Amygdala (tissue), 56 donors: ENCODE measurements at regions not wholly inside any gene's neighbourhood (a gene's known extent, or its start where the extent isn't known, plus 50 kb on each side); places are given as distances from the start of the nearest gene placed in this dataset.
"Not testable (repeated sequence)": the region's sequence is repeated elsewhere in the genome, so short reads cannot be mapped to it uniquely, and the experiment has no call there.

Experiments
- DNase-seq, 56 donors: peaks; one replicate each; lab custom pipeline; 2025; lab: John Stamatoyannopoulos, UW

- DNase-seq, result no peak
Observed at GRCh38 chr3:24683090-24683489, 188.4 kb upstream of the THRB start.

- peak in 8 of 56 donors; percentile 0 to 33 (median 11) for DNase-seq
Observed at GRCh38 chr3:24683633-24684384, 189.2 kb upstream of the THRB start.

DNA sequence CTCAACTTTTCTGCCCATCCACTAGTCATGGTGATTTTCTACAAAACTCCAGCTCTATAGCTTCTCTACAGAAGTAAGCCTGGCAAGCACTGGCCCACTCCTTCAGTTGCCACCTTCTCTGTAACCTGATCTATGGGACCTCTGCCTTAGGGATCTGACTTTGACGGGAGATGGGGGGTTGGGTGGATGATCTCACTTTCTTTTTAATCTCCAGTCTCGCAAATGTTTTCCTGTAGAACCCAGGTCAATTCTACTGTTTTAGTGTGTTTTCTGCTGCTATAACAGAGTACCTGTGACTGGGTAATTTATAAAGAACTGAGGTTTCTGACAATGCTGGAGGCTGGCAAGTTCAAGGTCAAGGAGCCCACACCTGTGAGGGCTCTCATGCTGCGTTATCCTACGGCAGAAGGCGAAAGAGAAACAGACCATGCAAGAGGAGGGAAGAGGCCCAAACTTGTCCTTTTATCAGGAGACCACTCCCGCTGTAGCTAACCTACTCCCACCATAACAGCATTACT is 189.9 kb upstream of the THRB start:
- DNase-seq, result no peak

GRCh38 chr3:24686808-24687207 is 192.2 kb upstream of the THRB start:
- no peak for DNase-seq

DNA sequence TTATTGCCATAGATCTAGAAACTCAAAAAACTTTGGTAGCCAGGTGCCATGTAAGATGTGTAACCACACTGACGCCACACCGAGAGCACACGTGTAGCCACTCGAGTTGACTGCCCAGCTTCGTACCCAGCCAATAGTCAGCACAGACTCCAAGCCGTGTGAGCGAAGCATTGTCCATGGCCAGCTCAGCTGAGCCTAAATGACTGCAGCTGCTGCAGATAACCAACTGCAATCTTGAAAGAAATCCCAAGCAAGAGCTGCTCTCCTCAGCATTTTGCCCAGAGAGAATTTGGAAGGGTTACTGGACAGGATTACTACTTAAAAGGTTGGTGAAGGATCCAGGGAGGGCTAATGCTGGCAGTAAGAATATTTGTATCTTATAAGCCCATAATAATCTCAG is 193.0 kb upstream of the THRB start:
- peak in 1 of 56 donors; percentile 1 for DNase-seq

DNA sequence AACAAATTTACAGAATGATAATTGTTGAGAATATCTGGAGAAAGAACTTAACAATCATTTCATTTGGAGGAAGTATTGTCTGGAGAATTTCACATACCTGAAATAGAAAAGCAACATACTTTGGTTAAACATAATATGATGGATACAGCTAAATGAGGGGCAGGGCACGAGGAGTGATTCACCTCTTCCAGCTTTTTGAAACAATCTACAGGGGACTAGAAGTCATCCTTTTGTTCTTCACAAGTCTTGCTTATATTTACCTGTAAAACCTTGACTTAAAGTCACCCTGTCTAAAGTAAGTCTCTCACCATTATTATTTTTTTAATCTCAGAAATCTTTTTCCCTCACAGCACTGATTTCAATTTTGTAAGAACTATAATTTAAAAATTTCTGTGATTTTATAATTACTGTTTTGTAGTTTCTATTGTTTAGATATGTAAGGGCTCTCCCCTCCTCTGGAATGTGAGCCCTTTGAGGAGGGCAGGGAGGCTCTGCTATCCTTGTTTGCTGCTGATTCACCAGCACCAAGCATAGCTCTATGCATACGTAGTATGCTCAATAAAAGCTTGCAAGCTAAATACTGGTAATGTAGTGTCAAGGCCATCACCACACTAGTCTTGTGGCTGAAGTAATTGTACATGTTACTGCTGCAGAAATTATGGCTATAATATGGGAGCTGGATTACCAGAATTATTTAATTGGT is 193.9 kb upstream of the THRB start:
- DNase-seq, result no peak

- no peak for DNase-seq
Observed at GRCh38 chr3:24689353-24689752, 194.7 kb upstream of the THRB start.

DNA sequence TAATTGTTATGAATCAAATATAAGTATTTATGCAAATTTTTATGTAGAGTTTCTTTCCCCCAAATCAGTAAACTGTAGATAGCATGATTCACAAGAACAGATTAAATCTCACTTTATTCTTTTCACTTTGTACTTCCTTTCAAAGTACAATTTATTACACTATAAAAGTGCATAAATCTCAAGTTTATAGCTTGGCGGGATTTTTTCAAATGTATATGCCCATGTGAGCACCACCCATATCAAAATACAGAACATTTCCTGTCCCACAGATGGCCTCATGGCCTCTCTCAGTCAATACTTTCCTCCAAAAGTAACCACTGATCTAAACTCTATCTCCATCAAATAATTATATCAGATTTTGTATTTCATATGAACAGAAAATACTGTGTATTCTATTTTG is 196.1 kb upstream of the THRB start:
- no peak for DNase-seq

DNA sequence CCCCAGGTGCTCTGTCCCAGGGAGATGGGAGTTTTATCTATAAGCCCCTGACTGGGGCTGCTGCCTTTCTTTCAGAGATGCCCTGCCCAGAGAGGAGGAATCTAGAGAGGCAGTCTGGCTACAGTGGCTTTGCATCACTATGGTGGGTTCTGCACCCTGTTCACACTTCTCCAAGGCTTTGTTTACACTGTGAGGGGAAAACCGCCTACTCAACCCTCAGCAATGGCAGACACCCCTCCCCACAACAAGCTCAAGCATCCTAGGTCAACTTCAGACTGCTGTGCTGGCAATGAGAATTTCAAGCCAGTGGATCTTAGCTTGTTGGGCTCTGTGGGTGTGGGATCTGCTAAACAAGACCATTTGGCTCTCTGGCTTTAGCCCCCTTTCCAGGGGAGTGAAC is 204.4 kb upstream of the THRB start:
- not testable (repeated sequence) for DNase-seq

- no peak for DNase-seq
Observed at GRCh38 chr3:24704496-24704895, 209.8 kb upstream of the THRB start.

DNA sequence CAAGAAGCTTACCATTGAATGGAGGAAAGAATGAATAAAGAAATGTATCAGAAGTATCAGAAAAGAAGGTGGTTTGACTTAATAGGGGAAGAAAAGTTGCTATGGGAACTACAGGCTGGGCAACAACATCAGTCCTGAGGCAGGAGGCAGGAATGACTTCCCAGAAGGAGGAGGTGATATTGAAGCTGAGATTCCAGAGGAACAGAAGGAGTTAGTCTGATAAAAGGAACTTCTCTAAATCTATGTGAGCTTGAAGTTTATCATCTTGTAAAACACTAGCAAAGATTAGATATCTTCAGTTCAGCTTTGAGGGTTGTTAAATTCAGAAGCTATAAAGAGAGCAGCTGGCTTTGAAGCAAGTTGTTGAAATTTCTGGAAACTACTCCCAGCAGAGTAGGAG is 213.3 kb upstream of the THRB start:
- DNase-seq, result no peak

GRCh38 chr3:24709956-24710355 is 215.3 kb upstream of the THRB start:
- DNase-seq, result no peak

- no peak for DNase-seq
Observed at GRCh38 chr3:24713516-24713915, 218.9 kb upstream of the THRB start.

GRCh38 chr3:24714436-24714835 is 219.8 kb upstream of the THRB start:
- DNase-seq, result no peak

GRCh38 chr3:24715171-24715792 is 220.6 kb upstream of the THRB start:
- DNase-seq, result no peak

GRCh38 chr3:24722087-24722486 is 227.4 kb upstream of the THRB start:
- DNase-seq, result no peak

GRCh38 chr3:24725514-24726255 is 231.0 kb upstream of the THRB start:
- DNase-seq, result no peak

DNA sequence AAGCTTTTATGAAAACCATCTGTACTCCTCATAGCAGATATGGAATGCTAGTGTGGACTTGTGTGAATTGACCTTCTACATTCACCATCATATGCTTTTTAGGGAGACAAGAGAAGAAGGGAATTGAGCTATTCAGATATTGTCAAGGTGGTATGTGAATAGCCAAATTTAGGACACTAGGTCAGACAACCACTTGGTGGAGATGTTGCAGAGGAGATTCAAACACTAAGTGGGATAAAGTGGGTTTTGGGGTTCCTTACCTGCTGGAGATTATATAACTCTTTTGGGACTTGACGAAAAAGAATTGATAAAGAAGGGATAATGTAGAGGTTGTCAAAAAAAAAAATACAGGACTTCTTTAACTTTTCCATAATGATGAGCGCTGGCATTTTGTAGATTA is 231.8 kb upstream of the THRB start:
- DNase-seq, result no peak

- no peak for DNase-seq
Observed at GRCh38 chr3:24730173-24730572, 235.5 kb upstream of the THRB start.

- DNase-seq, result no peak
Observed at GRCh38 chr3:24734019-24734418, 239.4 kb upstream of the THRB start.

- no peak for DNase-seq
Observed at GRCh38 chr3:24736701-24737100, 242.1 kb upstream of the THRB start.
